Ureter (tissue), 1 donor: ENCODE measurements at regions not wholly inside any gene's neighbourhood (a gene's known extent, or its start where the extent isn't known, plus 50 kb on each side); places are given as distances from the start of the nearest gene placed in this dataset.
"Not testable (repeated sequence)": the region's sequence is repeated elsewhere in the genome, so short reads cannot be mapped to it uniquely, and the experiment has no call there.

ENCODE experiments used
- DNase-seq: peaks from one replicate; pipeline ENCODE4 v3.0.0-alpha.2; 2020; ENCODE audit warnings: low spot score
- donor health status: DM: yes; HTN: yes; CAD: no.

GRCh38 chr20:47963022-47963421, 177.7 kb upstream of the SULF2 start:
- no peak for DNase-seq

- DNase-seq: no peak
Measured at GRCh38 chr20:47962286-47962963, 177.1 kb upstream of the SULF2 start.

- no peak for DNase-seq
Measured at GRCh38 chr20:47960769-47961541, 175.7 kb upstream of the SULF2 start.

GRCh38 chr20:47960277-47960676, 175.0 kb upstream of the SULF2 start:
- no peak for DNase-seq

- not testable (repeated sequence) for DNase-seq
Measured at GRCh38 chr20:47957989-47958801, 172.9 kb upstream of the SULF2 start.

- no peak for DNase-seq
Measured at GRCh38 chr20:47957135-47957534, 171.9 kb upstream of the SULF2 start.

- DNase-seq: no peak
Measured at GRCh38 chr20:47956268-47956995, 171.2 kb upstream of the SULF2 start.

GRCh38 chr20:47953471-47953870, 168.2 kb upstream of the SULF2 start:
- no peak for DNase-seq

- no peak for DNase-seq
Measured at GRCh38 chr20:47952023-47952564, 166.8 kb upstream of the SULF2 start.

- no peak for DNase-seq
Measured at GRCh38 chr20:47951521-47951971, 166.3 kb upstream of the SULF2 start.

GRCh38 chr20:47950913-47951283, 165.6 kb upstream of the SULF2 start:
- DNase-seq: no peak

- DNase-seq: no peak
Measured at GRCh38 chr20:47950124-47950912, 165.0 kb upstream of the SULF2 start.

GRCh38 chr20:47949230-47949629, 163.9 kb upstream of the SULF2 start:
- no peak for DNase-seq

GRCh38 chr20:47944682-47945081, 159.4 kb upstream of the SULF2 start:
- DNase-seq: no peak

- DNase-seq: no peak
Measured at GRCh38 chr20:47941869-47942268, 156.6 kb upstream of the SULF2 start.

- DNase-seq: no peak
Measured at GRCh38 chr20:47940101-47940813, 155.0 kb upstream of the SULF2 start.

GRCh38 chr20:47936612-47937011, 151.3 kb upstream of the SULF2 start:
- DNase-seq: no peak

- DNase-seq: no peak
Measured at GRCh38 chr20:47934761-47935160, 149.5 kb upstream of the SULF2 start.

GRCh38 chr20:47931443-47931842, 146.2 kb upstream of the SULF2 start:
- DNase-seq: no peak

GRCh38 chr20:47931002-47931401, 145.7 kb upstream of the SULF2 start:
- no peak for DNase-seq
